IMR-90 (cell line): ENCODE measurements at regions not wholly inside any gene's neighbourhood (a gene's known extent, or its start where the extent isn't known, plus 50 kb on each side); places are given as distances from the start of the nearest gene placed in this dataset.

Experiments used
- ATAC-seq: fragments of 200-7000 bp; cut with Tn5 transposase; 2 replicates; pipeline ENCODE4 v1.9.1; 2020; ENCODE audit warnings: low read depth, mild to moderate bottlenecking, moderate library complexity
- BruUV-seq: library from RNA; stranded (reverse); fragments of 400-500 nt; replicated peaks from 2 replicates; lab custom pipeline; 2021; lab: Mats Ljungman, UMichigan
- CTCF ChIA-PET: fragments of 300-600 bp; formaldehyde crosslinking; extraction: SDS; loops from one replicate; lab custom pipeline; 2021; ENCODE audit warnings: antibody characterized with exemption; lab: Yijun Ruan, JAX
- POLR2A ChIA-PET: fragments of 300-600 bp; sonication (Branson Sonifier 250); formaldehyde crosslinking; loops from one replicate; lab custom pipeline; 2022; ENCODE audit warnings: antibody characterized with exemption; ENCODE audit not compliant: unreplicated experiment; lab: Charles Lee
- DNase-seq: peaks from one replicate; pipeline ENCODE4 v3.0.0; 2013
- H2AFZ ChIP-seq: replicated peaks from 2 replicates; pipeline ENCODE3; 2013; ENCODE audit warnings: low read length, mild to moderate bottlenecking; ENCODE audit not compliant: poor library complexity
- H2AK5ac ChIP-seq: 2 replicates; pipeline ENCODE4 v1.6.1; 2013; ENCODE audit warnings: low read depth, low read length, inconsistent platforms
- H2AK9ac ChIP-seq: replicated peaks from 2 replicates; pipeline ENCODE3; 2013; ENCODE audit warnings: mild to moderate bottlenecking, low read depth, low read length, moderate library complexity; ENCODE audit not compliant: poor library complexity
- H2BK120ac ChIP-seq: 2 replicates; pipeline ENCODE4 v1.6.1; 2013; ENCODE audit warnings: low read depth, low read length, inconsistent platforms
- H2BK15ac ChIP-seq: 3 replicates; pipeline ENCODE4 v1.6.1; 2013; ENCODE audit warnings: low read depth, low read length, inconsistent platforms
- H2BK20ac ChIP-seq: 2 replicates; pipeline ENCODE4 v1.6.1; 2013; ENCODE audit warnings: low read depth, mild to moderate bottlenecking, inconsistent platforms, low read length, moderate library complexity
- H2BK5ac ChIP-seq: 2 replicates; pipeline ENCODE4 v1.6.1; 2013; ENCODE audit warnings: mild to moderate bottlenecking, low read depth, low read length, inconsistent platforms; ENCODE audit not compliant: poor library complexity, severe bottlenecking
- H3K14ac ChIP-seq: replicated peaks from 2 replicates; pipeline ENCODE4 v1.6.1; 2013; ENCODE audit warnings: low read depth, low read length, inconsistent platforms
- H3K18ac ChIP-seq: 2 replicates; pipeline ENCODE4 v1.6.1; 2013; ENCODE audit warnings: low read depth, low read length, control low read depth
- H3K23ac ChIP-seq: 2 replicates; pipeline ENCODE4 v1.6.1; 2013; ENCODE audit warnings: low read depth, low read length, inconsistent platforms
- H3K27ac ChIP-seq: 2 replicates; pipeline ENCODE4 v1.5.1; 2013; ENCODE audit warnings: mild to moderate bottlenecking, control low read depth, low read length; ENCODE audit not compliant: insufficient read depth
- H3K27me3 ChIP-seq: 2 replicates; pipeline ENCODE4 v1.6.1; 2013; ENCODE audit warnings: low read length; ENCODE audit not compliant: control insufficient read depth, insufficient read depth
- H3K36me3 ChIP-seq: 2 replicates; pipeline ENCODE4 v1.6.1; 2013; ENCODE audit warnings: low read length, mixed read lengths; ENCODE audit not compliant: control insufficient read depth, insufficient read depth
- H3K4ac ChIP-seq: 2 replicates; pipeline ENCODE4 v1.6.1; 2013; ENCODE audit warnings: low read depth, low read length, inconsistent platforms
- H3K4me1 ChIP-seq: 2 replicates; pipeline ENCODE4 v1.6.1; 2013; ENCODE audit warnings: low read length, mixed read lengths; ENCODE audit not compliant: control insufficient read depth, insufficient read depth
- H3K4me2 ChIP-seq: 2 replicates; pipeline ENCODE4 v1.6.1; 2013; ENCODE audit warnings: low read depth, mild to moderate bottlenecking, control low read depth, low read length, moderate library complexity
- H3K4me3 ChIP-seq: 2 replicates; pipeline ENCODE4 v1.5.1; 2013; ENCODE audit warnings: low read depth, mild to moderate bottlenecking, control low read depth, low read length, moderate library complexity; ENCODE audit not compliant: insufficient read depth
- H3K56ac ChIP-seq: 2 replicates; pipeline ENCODE4 v1.6.1; 2013; ENCODE audit warnings: low read length, inconsistent platforms; ENCODE audit not compliant: insufficient read depth; ENCODE audit errors: extremely low read depth
- H3K79me1 ChIP-seq, 2 experiments: 2 replicates each; pipeline ENCODE4 v1.6.1; 2013; ENCODE audit warnings: low read length in 2 of 2, inconsistent platforms in 1 of 2, low read depth in 1 of 2
- H3K9ac ChIP-seq: 2 replicates; pipeline ENCODE4 v1.6.1; 2013; ENCODE audit warnings: low read depth, low read length, control low read depth
- H3K9me1 ChIP-seq: 2 replicates; pipeline ENCODE4 v1.6.1; 2013; ENCODE audit warnings: low read length, inconsistent platforms; ENCODE audit not compliant: insufficient read depth
- H3K9me3 ChIP-seq: 2 replicates; pipeline ENCODE4 v1.6.1; 2013; ENCODE audit warnings: low read length; ENCODE audit not compliant: control insufficient read depth, insufficient read depth
- H4K20me1 ChIP-seq: 2 replicates; pipeline ENCODE4 v1.6.1; 2013; ENCODE audit warnings: low read length, inconsistent platforms; ENCODE audit not compliant: insufficient read depth
- H4K5ac ChIP-seq: 2 replicates; pipeline ENCODE4 v1.6.1; 2013; ENCODE audit warnings: mild to moderate bottlenecking, low read depth, low read length, control low read depth
- H4K8ac ChIP-seq, 2 experiments: 2 replicates each; pipeline ENCODE4 v1.6.1; 2013; ENCODE audit warnings: low read depth in 2 of 2, low read length in 2 of 2, control low read depth in 1 of 2, inconsistent platforms in 1 of 2
- H4K91ac ChIP-seq: 2 replicates; pipeline ENCODE4 v1.6.1; 2013; ENCODE audit warnings: low read depth, low read length, inconsistent platforms; ENCODE audit not compliant: insufficient read depth
- CEBPB ChIP-seq: IDR thresholded peaks from 2 replicates; pipeline ENCODE4 v1.6.1; 2012; ENCODE audit warnings: low read depth, low read length, improper control_type of control experiment
- CHD1 ChIP-seq: IDR thresholded peaks from 2 replicates; pipeline ENCODE4 v1.6.1; 2012; ENCODE audit warnings: low read depth, low read length, improper control_type of control experiment
- ELK1 ChIP-seq: fragments of 150-350 bp; IDR thresholded peaks from 2 replicates; pipeline ENCODE4 v1.6.1; 2016; ENCODE audit warnings: low read depth, mild to moderate bottlenecking, low read length, moderate library complexity, borderline replicate concordance
- FOS ChIP-seq: fragments of 150-350 bp; IDR thresholded peaks from 2 replicates; pipeline ENCODE4 v1.6.1; 2016; ENCODE audit warnings: low read depth, low read length
- MAZ ChIP-seq: IDR thresholded peaks from 2 replicates; pipeline ENCODE4 v1.6.1; 2012; ENCODE audit warnings: low read depth, mild to moderate bottlenecking, low read length, improper control_type of control experiment, moderate library complexity, borderline replicate concordance
- NFE2L2 ChIP-seq: fragments of 150-350 bp; IDR thresholded peaks from 2 replicates; pipeline ENCODE4 v1.6.1; 2016; ENCODE audit warnings: low read depth, mild to moderate bottlenecking, low read length
- POLR2A ChIP-seq: IDR thresholded peaks from 2 replicates; pipeline ENCODE4 v1.6.1; 2012; ENCODE audit warnings: mild to moderate bottlenecking, low read depth, low read length
- RAD21 ChIP-seq: IDR thresholded peaks from 2 replicates; pipeline ENCODE4 v1.6.1; 2012; ENCODE audit warnings: low read length, improper control_type of control experiment
- RCOR1 ChIP-seq: IDR thresholded peaks from 2 replicates; pipeline ENCODE4 v1.6.1; 2012; ENCODE audit warnings: mild to moderate bottlenecking, low read length, improper control_type of control experiment; ENCODE audit not compliant: insufficient replicate concordance
- RFX5 ChIP-seq: IDR thresholded peaks from 2 replicates; pipeline ENCODE4 v1.8.0; 2012; ENCODE audit warnings: low read depth, mild to moderate bottlenecking, low read length, moderate library complexity
- WGBS, 2 experiments: methylation state at CpG; one replicate each; pipeline versions ENCODE4 v1.1.5 to v1.1.7; 2013; ENCODE audit warnings: missing lambda C conversion rate in 2 of 2; ENCODE audit not compliant: insufficient read length in 1 of 2; ENCODE audit errors: extremely low coverage in 2 of 2; 5-methylcytosine and 5-hydroxymethylcytosine counted together
- dilution Hi-C: fragments of 300-500 bp; cut with HindIII; formaldehyde crosslinking; loops from one replicate; pipeline ENCODE4 v1.14.3; 2018; ENCODE audit warnings: low sequenced_read_pairs; ENCODE audit not compliant: unreplicated experiment
- in situ Hi-C: fragments of 300-500 bp; cut with MboI; formaldehyde crosslinking; loops from 3 replicates; pipeline ENCODE4 v1.14.3; 2019; ENCODE audit warnings: low sequenced_read_pairs, inconsistent platforms, mixed read lengths
- intact Hi-C: fragments of 100-400 bp; cut with micrococcal nuclease; formaldehyde crosslinking; loops from 2 replicates; pipeline ENCODE4 v1.10.0; 2022

GRCh38 chr18:44067186-44067585, 613.5 kb upstream of the SETBP1 start:
- in situ Hi-C loops (no loop called here), dilution Hi-C loops (no loop called here), intact Hi-C loops (loop anchor here (5.0 kb wide), 1 partner anchor 105 kb away; no protein-coding TSS in a partner anchor)
- Histone ChIP-seq H2AK9ac (no peak overlapping the region), H4K91ac (no peak overlapping the region), H2BK5ac (no peak overlapping the region), H2AK5ac (no peak overlapping the region), H2BK120ac (no peak overlapping the region), H4K20me1 (no peaks in the 10 kb centered on the region), H2BK15ac (no peak overlapping the region), H3K27ac (no peak overlapping the region), H4K5ac (no peak overlapping the region), H4K8ac (no peak overlapping the region), H3K27me3 (no peaks in the 10 kb centered on the region), H3K4me3 (no peak overlapping the region), H3K4me2 (no peak overlapping the region), H3K4ac (no peak overlapping the region), H3K79me1 (no peaks in the 10 kb centered on the region), H3K9me3 (no peaks in the 10 kb centered on the region), H3K36me3 (no peaks in the 10 kb centered on the region), H3K14ac (no peak overlapping the region), H2BK20ac (no peak overlapping the region), H3K23ac (no peak overlapping the region), H3K9ac (no peak overlapping the region), H3K56ac (no peak overlapping the region), H3K18ac (no peak overlapping the region), H2AFZ (no peak overlapping the region), H3K4me1 (no peaks in the 10 kb centered on the region), H3K9me1 (no peaks in the 10 kb centered on the region)
- no TSS peak for BruUV-seq
- POLR2A ChIA-PET, result no interaction called here
- ATAC-seq, result no peak
- TF ChIP-seq MAZ (no peak), FOS (no peak), RFX5 (no peak), RAD21 (no peak), RCOR1 (no peak), CEBPB (no peak), CHD1 (no peak), NFE2L2 (no peak), POLR2A (no peak), ELK1 (no peak)
- WGBS, 2 experiments, result no CpG with 5 or more reads among the region's 2 CpGs
- CTCF ChIA-PET, result no interaction called here
- DNase-seq, result no peak
